AG10803 (cell line): ENCODE measurements at regions not wholly inside any gene's neighbourhood (a gene's known extent, or its start where the extent isn't known, plus 50 kb on each side); places are given as distances from the start of the nearest gene placed in this dataset.

Experiments used
- DNase-seq: peaks from one replicate; pipeline ENCODE4 v3.0.0; 2010; ENCODE audit warnings: low read depth
- H3K4me3 ChIP-seq: 2 replicates; pipeline ENCODE4 v1.5.1; 2011; ENCODE audit warnings: mild to moderate bottlenecking, low read length, control low read depth
- TF ChIP-seq, protein P1 (sequence below): conservative IDR thresholded peaks from 2 replicates; pipeline ENCODE4 v1.5.1; 2011; ENCODE audit warnings: mild to moderate bottlenecking, low read length, control low read depth, inconsistent platforms

DNA sequence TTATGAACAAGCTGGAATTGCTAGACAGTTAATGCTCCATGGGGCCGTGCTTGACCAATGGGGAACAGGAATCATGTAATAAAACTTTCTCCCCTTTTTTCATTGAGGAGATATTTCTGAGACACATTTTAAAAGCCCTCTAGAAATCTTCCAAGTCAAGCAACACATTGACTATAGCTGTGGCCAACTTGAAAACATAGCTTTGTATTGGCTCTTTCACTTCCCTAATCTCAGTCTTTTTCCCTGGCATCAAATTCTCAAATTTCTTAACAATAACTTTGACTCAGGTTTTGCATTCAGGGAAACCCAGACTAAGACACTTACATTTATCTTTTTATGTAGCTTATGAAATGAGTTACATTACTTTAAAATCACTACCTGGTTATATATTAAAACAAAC lies 947.1 kb upstream of the MBL2 start:
- DNase-seq, result no peak
- TF ChIP-seq, protein P1, sequence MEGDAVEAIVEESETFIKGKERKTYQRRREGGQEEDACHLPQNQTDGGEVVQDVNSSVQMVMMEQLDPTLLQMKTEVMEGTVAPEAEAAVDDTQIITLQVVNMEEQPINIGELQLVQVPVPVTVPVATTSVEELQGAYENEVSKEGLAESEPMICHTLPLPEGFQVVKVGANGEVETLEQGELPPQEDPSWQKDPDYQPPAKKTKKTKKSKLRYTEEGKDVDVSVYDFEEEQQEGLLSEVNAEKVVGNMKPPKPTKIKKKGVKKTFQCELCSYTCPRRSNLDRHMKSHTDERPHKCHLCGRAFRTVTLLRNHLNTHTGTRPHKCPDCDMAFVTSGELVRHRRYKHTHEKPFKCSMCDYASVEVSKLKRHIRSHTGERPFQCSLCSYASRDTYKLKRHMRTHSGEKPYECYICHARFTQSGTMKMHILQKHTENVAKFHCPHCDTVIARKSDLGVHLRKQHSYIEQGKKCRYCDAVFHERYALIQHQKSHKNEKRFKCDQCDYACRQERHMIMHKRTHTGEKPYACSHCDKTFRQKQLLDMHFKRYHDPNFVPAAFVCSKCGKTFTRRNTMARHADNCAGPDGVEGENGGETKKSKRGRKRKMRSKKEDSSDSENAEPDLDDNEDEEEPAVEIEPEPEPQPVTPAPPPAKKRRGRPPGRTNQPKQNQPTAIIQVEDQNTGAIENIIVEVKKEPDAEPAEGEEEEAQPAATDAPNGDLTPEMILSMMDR, result no peak
- H3K4me3 ChIP-seq, result no peak overlapping the region

DNA sequence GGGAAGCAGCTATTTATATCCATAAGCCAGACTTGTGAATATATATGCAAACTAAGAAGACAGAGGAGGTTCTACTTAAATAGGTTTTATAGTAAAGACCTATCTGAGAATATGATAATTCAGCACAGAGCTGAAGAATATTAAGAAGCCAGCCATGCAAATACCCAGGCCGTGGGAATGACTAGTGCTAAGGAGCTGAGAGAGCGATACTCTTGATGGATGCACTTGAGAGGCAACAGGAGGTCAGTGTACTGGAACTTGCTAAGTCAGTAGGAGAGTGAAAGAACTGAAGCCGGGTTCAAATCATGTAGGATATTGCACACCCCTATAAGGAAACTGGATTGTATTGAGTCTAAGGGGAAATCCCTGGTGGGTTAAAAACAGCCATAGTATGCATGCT lies 943.6 kb upstream of the MBL2 start:
- no peak overlapping the region for H3K4me3 ChIP-seq
- TF ChIP-seq, protein P1, result no peak
- no peak for DNase-seq

DNA sequence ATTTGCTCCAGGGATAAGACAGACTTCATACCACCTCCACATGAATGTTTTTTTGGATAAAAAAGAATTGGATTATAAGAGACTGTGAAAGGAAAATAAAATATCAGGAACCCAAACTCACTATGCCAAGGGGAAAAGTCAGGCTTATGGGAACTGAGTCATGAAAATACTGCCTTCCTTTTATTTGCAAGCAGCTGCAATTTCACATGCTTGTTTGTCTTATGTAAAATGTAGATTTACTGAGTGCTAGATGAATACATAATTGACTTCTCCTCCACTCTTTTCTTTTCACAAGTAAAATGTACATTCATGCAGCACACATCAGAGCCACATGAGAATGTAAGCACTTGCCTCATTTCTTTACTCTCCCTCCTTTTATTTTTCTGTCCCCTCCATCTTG lies 940.8 kb upstream of the MBL2 start:
- TF ChIP-seq, protein P1, result no peak
- DNase-seq, result no peak
- H3K4me3 ChIP-seq, result no peak overlapping the region

DNA sequence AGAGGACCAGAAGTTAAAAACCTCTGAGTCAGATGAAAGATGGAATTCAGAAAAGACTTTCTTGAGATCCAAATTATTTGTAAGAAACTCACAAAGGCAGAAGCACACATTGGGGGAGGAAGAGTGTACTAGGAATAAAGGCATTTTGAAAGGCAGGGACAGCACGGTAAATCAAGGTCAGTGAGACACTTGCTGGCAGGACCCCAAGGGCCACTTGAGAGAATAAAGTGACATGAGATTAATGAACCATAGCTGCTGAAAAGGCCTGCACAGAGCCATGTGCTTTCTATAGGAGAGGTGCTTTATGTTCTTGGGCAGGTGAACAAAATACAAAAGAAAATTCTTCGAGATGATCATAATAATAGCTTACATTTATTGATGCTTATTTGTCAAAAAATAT lies 929.9 kb upstream of the MBL2 start:
- DNase-seq, result no peak
- H3K4me3 ChIP-seq, result no peak overlapping the region
- TF ChIP-seq, protein P1, result no peak

- H3K4me3 ChIP-seq, result no peak overlapping the region
- TF ChIP-seq, protein P1, result no peak
- no peak for DNase-seq
These were observed 928.6 kb upstream of the MBL2 start for GRCh38 chr10:53701213-53701612.

- TF ChIP-seq, protein P1, result no peak
- H3K4me3 ChIP-seq, result no peak overlapping the region
- DNase-seq, result no peak
These were observed 927.7 kb upstream of the MBL2 start for GRCh38 chr10:53700278-53700677.

DNA sequence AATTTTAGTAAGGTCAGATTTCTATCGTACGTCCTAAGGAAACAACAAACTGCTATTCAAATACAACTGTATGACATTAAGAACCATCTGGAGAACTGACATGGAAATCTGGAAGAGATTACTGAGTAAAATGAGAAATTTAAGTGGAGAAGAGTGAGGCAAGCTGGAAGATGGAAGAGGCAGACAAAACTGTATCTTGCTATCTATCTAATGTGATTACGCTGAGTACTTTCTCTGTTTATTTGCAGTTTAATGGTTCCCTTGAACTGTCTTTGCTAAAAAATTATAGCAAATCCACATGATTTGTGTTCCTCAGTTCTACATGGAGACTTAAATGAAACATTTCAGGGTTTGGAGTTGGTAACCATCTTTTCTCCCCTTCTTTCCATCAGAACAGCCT lies 927.1 kb upstream of the MBL2 start:
- H3K4me3 ChIP-seq, result no peak overlapping the region
- no peak for DNase-seq
- TF ChIP-seq, protein P1, result no peak
